Activated T-helper 1 cell treated with Interleukin-2 at 50 U/mL for 16 hours (primary cell): ENCODE measurements at regions not wholly inside any gene's neighbourhood (a gene's known extent, or its start where the extent isn't known, plus 50 kb on each side); places are given as distances from the start of the nearest gene placed in this dataset.
"Not testable (repeated sequence)": the region's sequence is repeated elsewhere in the genome, so short reads cannot be mapped to it uniquely, and the experiment has no call there.

Source experiments
- DNase-seq: peaks from one replicate; pipeline ENCODE4 v3.0.0-alpha.2; 2020; ENCODE audit warnings: low read depth

DNA sequence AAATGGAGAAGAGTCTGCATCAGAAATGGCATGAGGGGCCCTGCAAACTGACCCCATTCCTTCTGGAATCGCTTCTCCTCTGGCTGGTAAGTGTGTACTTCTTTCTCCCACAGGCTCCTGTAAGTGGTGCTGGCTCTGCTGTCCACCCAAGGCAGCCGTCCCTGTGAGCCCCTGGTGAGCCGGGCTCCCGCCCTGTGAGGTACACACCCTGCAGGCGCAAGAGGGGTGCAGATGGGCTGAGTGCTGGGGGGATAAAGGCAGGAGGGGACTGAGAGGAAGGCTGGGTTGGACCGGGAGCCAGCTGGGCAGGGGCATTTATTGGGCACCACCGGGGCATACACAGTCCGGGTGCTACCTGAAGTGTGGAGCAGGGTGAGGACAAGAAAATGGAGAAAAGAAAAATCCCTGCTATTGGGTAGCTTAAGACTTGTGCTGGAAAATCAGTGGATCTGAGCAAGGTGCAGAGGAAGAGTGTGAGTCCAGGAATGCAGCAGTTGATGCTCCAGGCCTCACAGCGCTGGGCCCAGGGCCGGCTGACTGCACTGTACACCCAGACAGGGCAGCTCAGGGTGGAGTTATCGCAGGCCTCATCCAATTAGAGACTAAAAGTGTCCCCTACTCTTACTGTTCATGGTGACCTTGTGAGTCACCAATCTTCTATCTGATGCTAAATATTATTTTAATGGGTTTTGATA, 455.1 kb upstream of the B3GAT1 start:
- DNase-seq = no peak

DNA sequence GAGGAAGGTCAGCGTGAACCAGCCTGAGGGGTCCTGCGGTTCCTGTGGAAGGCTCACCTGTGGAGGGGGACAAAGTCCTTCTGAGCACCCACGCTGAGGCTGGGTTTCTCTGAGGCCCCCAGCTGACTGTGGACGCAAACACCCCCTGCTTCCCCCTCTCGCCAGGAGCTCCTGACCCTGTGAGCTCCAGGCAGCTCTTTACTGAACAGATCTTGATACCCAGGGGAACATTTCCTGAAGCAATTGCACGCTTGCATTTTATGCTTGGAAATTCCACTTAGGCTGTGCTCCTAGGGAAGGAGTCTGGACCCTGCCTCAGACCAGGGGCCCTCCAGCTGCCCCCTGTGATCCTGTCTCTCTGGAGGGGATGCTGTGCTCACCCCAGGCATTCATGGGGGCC, 454.2 kb upstream of the B3GAT1 start:
- no peak for DNase-seq

- no peak for DNase-seq
These were observed 452.9 kb upstream of the B3GAT1 start for GRCh38 chr11:134864968-134865305.

DNA sequence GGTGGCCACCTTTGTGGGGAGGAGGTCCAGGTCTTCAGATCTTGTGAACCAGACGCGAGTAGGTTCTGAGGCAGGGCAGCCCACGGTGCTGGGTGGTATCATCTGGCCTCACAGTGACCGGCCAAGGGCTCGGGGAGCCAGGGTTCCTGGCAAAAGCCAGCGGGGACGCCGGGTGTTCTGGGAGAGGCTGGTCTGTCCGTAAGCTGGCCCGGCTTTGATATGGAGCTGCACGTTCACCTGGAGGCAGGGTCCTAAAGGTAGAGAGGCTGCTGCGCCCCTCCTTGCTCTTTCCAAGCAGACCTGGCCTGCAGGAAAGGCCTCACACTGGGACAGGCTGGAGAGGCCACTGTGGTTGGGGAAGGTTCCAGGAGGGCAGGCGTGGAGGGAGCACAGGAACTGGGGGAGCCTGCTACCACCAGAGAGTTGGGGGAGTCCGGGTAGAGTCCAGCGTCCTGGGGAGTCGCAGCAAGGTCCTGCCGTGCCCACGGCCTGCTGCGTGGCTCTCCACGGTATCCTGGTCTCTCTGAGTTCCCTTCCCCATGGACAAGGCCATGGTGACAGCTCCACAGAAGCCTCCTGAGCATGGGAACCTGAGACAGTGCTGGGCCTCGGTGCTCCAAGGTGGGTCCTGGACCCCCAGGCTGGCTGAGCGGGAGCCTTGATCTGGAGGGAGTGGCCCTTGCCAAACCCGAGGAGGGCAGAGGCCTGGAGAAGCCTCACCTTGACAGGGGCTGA, 452.4 kb upstream of the B3GAT1 start:
- no peak for DNase-seq

DNA sequence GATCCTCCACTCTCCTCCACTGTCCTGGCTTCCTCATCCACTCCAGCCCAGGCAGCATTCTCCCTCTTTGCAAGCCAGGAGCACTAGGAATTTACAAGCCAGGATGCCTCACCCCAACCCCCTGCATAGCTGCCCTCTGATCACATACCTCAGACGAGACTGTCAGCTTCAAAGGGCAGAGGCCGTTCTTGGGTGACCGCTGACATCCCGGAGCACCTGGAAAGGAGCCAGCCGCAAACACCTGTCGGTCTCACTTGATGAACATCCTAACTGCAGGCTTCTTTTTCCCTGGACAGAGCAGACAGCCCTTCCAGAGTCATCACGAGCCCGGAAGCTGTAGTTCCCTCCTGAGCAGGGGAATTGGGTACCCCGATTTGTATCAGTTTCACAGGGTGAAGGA, 451.3 kb upstream of the B3GAT1 start:
- no peak for DNase-seq

GRCh38 chr11:134862587-134863195, 450.6 kb upstream of the B3GAT1 start:
- DNase-seq = no peak

- DNase-seq = no peak
These were observed 450.1 kb upstream of the B3GAT1 start for GRCh38 chr11:134862105-134862502.

DNA sequence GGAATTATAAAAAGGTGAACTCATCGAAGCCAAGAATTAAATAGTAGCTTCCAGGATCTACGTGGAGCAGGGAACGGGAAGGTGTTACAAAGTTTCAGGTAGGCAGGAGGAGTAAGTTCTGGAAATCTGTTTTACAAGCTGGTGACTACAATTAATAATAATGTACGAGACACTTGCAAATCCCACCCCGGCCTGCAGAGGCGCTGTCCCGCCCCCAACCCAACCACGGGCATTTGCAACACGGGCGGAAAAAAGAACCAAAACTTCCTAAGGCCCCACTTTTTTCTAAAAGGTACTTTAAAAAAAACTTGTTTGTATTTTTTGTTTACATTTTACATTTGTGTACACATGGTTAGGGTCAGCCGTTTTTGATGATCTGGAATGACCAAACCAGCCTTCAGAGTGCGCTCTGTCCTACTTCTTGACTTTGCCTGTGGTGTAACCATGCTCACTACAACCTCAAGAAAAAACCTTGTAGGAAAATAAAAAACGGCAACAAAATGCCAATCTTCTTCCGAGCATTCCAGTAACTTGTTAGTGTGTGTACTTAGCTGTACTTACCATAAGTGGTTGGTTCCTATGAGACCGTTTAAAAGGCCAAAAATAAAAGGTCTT, 449.6 kb upstream of the B3GAT1 start:
- no peak for DNase-seq

GRCh38 chr11:134858783-134859480, 446.9 kb upstream of the B3GAT1 start:
- DNase-seq = no peak

DNA sequence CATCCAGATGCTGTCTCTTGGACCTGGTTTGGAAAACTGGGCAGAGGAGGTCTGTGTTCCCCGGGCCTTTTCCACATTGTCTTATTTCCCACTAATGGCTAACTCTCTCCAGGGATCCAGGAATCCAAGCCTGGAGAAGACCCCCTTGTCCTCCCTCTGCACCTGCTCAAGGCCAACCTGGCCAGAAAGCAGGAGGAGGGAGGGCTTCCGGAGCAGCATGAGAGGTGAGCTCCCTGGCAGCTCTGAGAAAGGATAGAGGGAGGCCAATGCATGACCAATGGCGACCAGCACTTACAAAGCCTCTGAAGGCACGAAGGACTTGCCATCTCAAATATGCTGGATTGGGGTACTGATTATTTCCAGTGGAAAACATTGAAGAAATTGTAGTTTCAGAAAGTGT, 445.0 kb upstream of the B3GAT1 start:
- DNase-seq = no peak

GRCh38 chr11:134856056-134856971, 444.3 kb upstream of the B3GAT1 start:
- no peak for DNase-seq

- no peak for DNase-seq
These were observed 442.2 kb upstream of the B3GAT1 start for GRCh38 chr11:134853992-134854991.

- not testable (repeated sequence) for DNase-seq
These were observed 439.6 kb upstream of the B3GAT1 start for GRCh38 chr11:134851503-134852224.

GRCh38 chr11:134850566-134850965, 438.5 kb upstream of the B3GAT1 start:
- no peak for DNase-seq

GRCh38 chr11:134849833-134850232, 437.8 kb upstream of the B3GAT1 start:
- DNase-seq = no peak

GRCh38 chr11:134847083-134847715, 435.2 kb upstream of the B3GAT1 start:
- no peak for DNase-seq

GRCh38 chr11:134846328-134847082, 434.5 kb upstream of the B3GAT1 start:
- no peak for DNase-seq
